ENCODE measurements at regions not wholly inside any gene's neighbourhood (a gene's known extent, or its start where the extent isn't known, plus 50 kb on each side); places are given as distances from the start of the nearest gene placed in this dataset.
"Not testable (repeated sequence)": the region's sequence is repeated elsewhere in the genome, so short reads cannot be mapped to it uniquely, and the experiment has no call there.

GRCh38 chr6:58198301-58198700 is 880.9 kb downstream of the PRIM2 start:
- no peak for TF ChIP-seq CTCF (IDR thresholded peaks at IDR 0.05; ENCODE audit: control insufficient read depth, extremely low read depth, insufficient read depth)
- H3K4me3 ChIP-seq (ENCODE audit: low read depth, low read length): no peak overlapping the region
- no peak for DNase-seq (ENCODE audit: low read depth)

GRCh38 chr6:58237124-58237523 is 919.7 kb downstream of the PRIM2 start:
- DNase-seq (ENCODE audit: low read depth); H3K4me3 ChIP-seq (ENCODE audit: low read depth, low read length): not testable (repeated sequence)

DNA sequence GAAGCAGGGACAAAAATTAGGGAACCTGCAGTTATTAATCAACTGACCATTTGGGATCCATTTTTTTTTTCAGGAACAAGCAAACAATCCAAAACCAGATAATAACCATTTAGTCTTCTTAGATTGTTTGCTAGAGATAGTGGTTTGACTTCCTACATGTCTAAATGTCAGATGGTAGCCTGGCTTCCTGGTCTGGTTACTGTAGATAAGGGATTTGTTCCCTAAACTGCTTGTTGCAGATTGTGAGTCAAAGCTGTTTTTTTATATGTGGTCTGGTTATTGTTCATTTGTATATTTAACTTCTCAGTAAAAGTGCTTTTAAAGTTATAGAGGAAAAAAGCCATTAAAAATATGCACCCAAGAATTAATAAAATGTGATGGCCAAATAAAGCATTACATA is 921.0 kb downstream of the PRIM2 start:
- DNase-seq (ENCODE audit: low read depth); H3K4me3 ChIP-seq (ENCODE audit: low read depth, low read length): not testable (repeated sequence)

DNA sequence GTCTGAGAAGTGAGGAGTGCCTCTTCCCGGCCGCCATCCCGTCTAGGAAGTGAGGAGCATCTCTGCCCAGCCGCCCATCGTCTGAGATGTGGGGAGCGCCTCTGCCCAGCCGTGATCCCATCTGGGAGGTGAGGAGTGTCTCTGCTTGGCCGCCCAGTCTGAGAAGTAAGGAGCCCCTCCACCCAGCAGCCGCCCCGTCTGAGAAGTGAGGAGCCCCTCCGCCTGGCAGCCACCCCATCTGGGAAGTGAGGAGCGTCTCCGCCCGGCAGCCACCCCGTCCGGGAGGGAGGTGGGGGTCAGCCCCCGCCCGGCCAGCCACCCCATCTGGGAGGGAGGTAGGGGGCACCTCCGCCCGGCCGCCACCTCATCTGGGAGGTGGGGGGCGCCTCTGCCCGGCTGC is 940.2 kb downstream of the PRIM2 start:
- DNase-seq (ENCODE audit: low read depth); H3K4me3 ChIP-seq (ENCODE audit: low read depth, low read length): not testable (repeated sequence)

DNA sequence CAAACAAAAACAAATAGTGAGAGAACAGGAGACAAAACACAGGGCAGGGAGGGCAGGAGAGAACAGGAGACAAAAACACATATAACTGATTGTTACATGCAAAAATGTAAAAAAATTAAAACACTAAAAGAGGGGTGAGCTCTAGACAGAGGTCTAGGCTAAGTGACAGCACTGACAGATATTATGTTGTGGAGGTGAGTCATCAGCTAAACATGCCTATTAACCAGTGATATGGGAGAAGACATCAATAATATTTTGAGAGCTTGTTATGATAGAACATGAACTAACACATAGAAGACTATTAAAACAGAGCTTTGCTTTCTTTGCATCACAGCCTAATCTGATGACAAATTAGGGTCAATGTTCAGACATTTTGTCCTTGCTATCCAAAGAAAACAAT is 972.7 kb downstream of the PRIM2 start:
- H3K4me3 ChIP-seq (ENCODE audit: low read depth, low read length): no peak overlapping the region
- DNase-seq (ENCODE audit: low read depth): no peak
- no peak for TF ChIP-seq CTCF (IDR thresholded peaks at IDR 0.05; ENCODE audit: control insufficient read depth, extremely low read depth, insufficient read depth)

GRCh38 chr6:58291319-58291718 is 973.9 kb downstream of the PRIM2 start:
- H3K4me3 ChIP-seq (ENCODE audit: low read depth, low read length); DNase-seq (ENCODE audit: low read depth): not testable (repeated sequence)

DNA sequence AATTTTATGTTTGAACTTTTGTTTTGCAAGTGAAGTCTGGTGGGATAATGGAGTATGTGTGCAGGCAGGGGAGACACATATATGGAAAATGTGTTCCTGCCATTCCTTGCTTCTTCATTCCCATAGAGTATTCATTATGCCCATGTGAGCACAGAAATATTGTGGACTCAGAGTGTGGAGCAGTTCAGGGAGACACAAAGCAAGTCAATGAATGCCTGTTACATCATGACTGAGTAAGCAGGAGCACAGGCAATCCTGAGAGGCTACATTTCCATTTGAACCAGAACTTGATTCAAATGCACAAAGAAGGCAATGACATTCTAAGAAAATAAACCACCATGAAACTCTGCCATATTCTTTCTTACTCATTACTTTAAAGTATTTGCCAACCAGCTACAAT is 990.5 kb downstream of the PRIM2 start:
- DNase-seq (ENCODE audit: low read depth); H3K4me3 ChIP-seq (ENCODE audit: low read depth, low read length): not testable (repeated sequence)

- DNase-seq (ENCODE audit: low read depth); H3K4me3 ChIP-seq (ENCODE audit: low read depth, low read length): not testable (repeated sequence)
These were observed 1014.7 kb downstream of the PRIM2 start for GRCh38 chr6:58332108-58332507.

- H3K4me3 ChIP-seq (ENCODE audit: low read depth, low read length); DNase-seq (ENCODE audit: low read depth): not testable (repeated sequence)
These were observed 1024.9 kb downstream of the PRIM2 start for GRCh38 chr6:58342287-58342686.

- H3K4me3 ChIP-seq (ENCODE audit: low read depth, low read length); DNase-seq (ENCODE audit: low read depth): not testable (repeated sequence)
These were observed 1030.1 kb downstream of the PRIM2 start for GRCh38 chr6:58347534-58347933.

- H3K4me3 ChIP-seq (ENCODE audit: low read depth, low read length); DNase-seq (ENCODE audit: low read depth): not testable (repeated sequence)
These were observed 1034.2 kb downstream of the PRIM2 start for GRCh38 chr6:58351619-58352018.

- not testable (repeated sequence) for H3K4me3 ChIP-seq (ENCODE audit: low read depth, low read length); DNase-seq (ENCODE audit: low read depth)
These were observed 1041.0 kb downstream of the PRIM2 start for GRCh38 chr6:58358452-58358851.

DNA sequence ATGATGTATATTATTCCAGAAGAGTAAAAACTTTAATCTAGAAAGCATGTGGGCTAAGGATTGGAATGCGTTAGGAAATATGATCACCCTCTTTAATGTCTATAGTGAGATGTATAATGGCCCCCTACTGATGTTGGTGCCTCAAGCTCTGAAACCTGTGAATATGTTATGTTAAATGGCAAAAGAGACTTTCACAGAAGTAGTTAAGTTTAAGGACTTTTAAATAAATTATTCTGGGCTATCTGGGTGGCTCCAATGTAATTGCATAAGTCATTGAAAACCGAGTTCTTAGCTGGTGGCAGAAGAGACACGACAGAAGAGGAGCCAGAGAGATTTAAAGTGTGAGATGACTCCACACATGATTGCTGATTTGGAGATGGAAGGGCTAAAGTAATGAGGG is 1048.4 kb downstream of the PRIM2 start:
- not testable (repeated sequence) for DNase-seq (ENCODE audit: low read depth); H3K4me3 ChIP-seq (ENCODE audit: low read depth, low read length)

DNA sequence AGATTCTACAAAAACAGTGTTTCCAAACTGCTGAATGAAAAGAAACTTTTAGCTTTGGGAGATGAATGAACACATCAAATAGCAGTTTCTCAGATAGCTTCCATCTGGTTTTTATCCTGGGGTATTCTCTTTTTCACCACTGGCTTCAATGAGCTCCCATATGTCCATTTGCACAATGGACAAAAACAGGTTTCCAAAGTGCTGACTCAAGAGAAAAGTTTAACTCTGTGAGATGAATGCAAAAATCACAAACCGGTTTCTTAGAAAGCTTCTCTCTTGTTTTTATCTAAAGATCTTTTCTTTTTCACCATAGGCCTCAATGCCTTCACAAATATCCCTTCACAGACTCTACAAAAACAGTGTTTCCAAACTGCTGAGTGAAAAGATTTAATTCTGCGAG is 1089.2 kb downstream of the PRIM2 start:
- H3K4me3 ChIP-seq (ENCODE audit: low read depth, low read length); DNase-seq (ENCODE audit: low read depth): not testable (repeated sequence)

Data from LNCaP clone FGC (cell line).